ENCODE measurements at regions not wholly inside any gene's neighbourhood (a gene's known extent, or its start where the extent isn't known, plus 50 kb on each side); places are given as distances from the start of the nearest gene placed in this dataset.

GRCh38 chr2:212923393-212923792 lies 228.0 kb downstream of the IKZF2 start:
- H3K4me3 ChIP-seq = no peak overlapping the region
- SMC1A ChIA-PET (ENCODE audit: uncharacterized antibody, unreplicated experiment) = interaction anchor here (1.4 kb wide), 2 partner anchors 18 to 34 kb away, joined by 3 read pairs; no protein-coding TSS in a partner anchor
- CTCF ChIA-PET = no interaction called here
- TF ChIP-seq ZNF217 (IDR thresholded peaks at IDR 0.05) = no peak
- no peak for TF ChIP-seq SRF (IDR thresholded peaks at IDR 0.05; ENCODE audit: low read depth in 2 of 2, low read length in 2 of 2)
- no peak for TF ChIP-seq BRCA1 (IDR thresholded peaks at IDR 0.05; ENCODE audit: low read depth, low read length)
- no peak for TF ChIP-seq RFX5 (IDR thresholded peaks at IDR 0.05; ENCODE audit: low read depth, low read length)
- TF ChIP-seq NR2F1 (conservative IDR thresholded peaks at IDR 0.05) = no peak
- no peak overlapping the region for H3K27ac ChIP-seq (ENCODE audit: control insufficient read depth, insufficient read depth)
- in situ Hi-C loops (cut with MboI) = no loop called here
- DNase-seq (ENCODE audit: low read depth, low spot score) = no peak
- BruUV-seq (replicated peaks) = no TSS peak
- no peaks in the 10 kb centered on the region for H3K4me1 ChIP-seq (ENCODE audit: control insufficient read depth, insufficient read depth, low read length)
- H2AFZ ChIP-seq (ENCODE audit: control insufficient read depth, low read depth, low read length) = no peak overlapping the region
- intact Hi-C loops (cut with micrococcal nuclease; ENCODE audit: unreplicated experiment) = no loop called here
- 100% methylated on average over 1 of the region's 1 CpG for WGBS (ENCODE audit: insufficient coverage, insufficient replicate concordance, low lambda C conversion rate, missing lambda C conversion rate)
- ATAC-seq = no peak
- H3K36me3 ChIP-seq (ENCODE audit: control insufficient read depth in 2 of 2, insufficient read depth in 2 of 2, low read length in 1 of 2) = peaks cover 0 to 3% of the 10 kb centered on the region in 2 experiments; a peak in 1 of 4 replicates
- no peaks in the 10 kb centered on the region for H3K27me3 ChIP-seq (replicated peaks in 1 of 2; ENCODE audit: control insufficient read depth in 2 of 2, insufficient read depth in 2 of 2, low read length in 1 of 2)
- H3K4me2 ChIP-seq (ENCODE audit: control insufficient read depth, insufficient read depth) = no peak overlapping the region
- H3K9ac ChIP-seq (ENCODE audit: control insufficient read depth, insufficient read depth, low read length) = no peak overlapping the region
- RAD21 ChIA-PET (ENCODE audit: unreplicated experiment) = no interaction called here
- H3K9me3 ChIP-seq (replicated peaks; ENCODE audit: control insufficient read depth, insufficient read depth, low read length) = no peaks in the 10 kb centered on the region; the same call in 2 of the 3 replicates
- H3K79me2 ChIP-seq (ENCODE audit: control insufficient read depth, insufficient read depth, low read length) = no peaks in the 10 kb centered on the region
- POLR2A ChIA-PET = no interaction called here
- FAIRE-seq = no peak
- H4K20me1 ChIP-seq (ENCODE audit: control insufficient read depth, insufficient read depth) = no peaks in the 10 kb centered on the region

GRCh38 chr2:212922701-212923100 lies 228.7 kb downstream of the IKZF2 start:
- no peaks in the 10 kb centered on the region for H3K79me2 ChIP-seq (ENCODE audit: control insufficient read depth, insufficient read depth, low read length)
- in situ Hi-C loops (cut with MboI) = no loop called here
- peaks cover 0 to 3% of the 10 kb centered on the region in 2 experiments; a peak in 1 of 4 replicates for H3K36me3 ChIP-seq (ENCODE audit: control insufficient read depth in 2 of 2, insufficient read depth in 2 of 2, low read length in 1 of 2)
- H3K4me3 ChIP-seq = no peak overlapping the region
- H3K4me1 ChIP-seq (ENCODE audit: control insufficient read depth, insufficient read depth, low read length) = no peaks in the 10 kb centered on the region
- H4K20me1 ChIP-seq (ENCODE audit: control insufficient read depth, insufficient read depth) = no peaks in the 10 kb centered on the region
- H3K4me2 ChIP-seq (ENCODE audit: control insufficient read depth, insufficient read depth) = no peak overlapping the region
- FAIRE-seq = no peak
- no peaks in the 10 kb centered on the region; the same call in 2 of the 3 replicates for H3K9me3 ChIP-seq (replicated peaks; ENCODE audit: control insufficient read depth, insufficient read depth, low read length)
- intact Hi-C loops (cut with micrococcal nuclease; ENCODE audit: unreplicated experiment) = no loop called here
- no TSS peak for BruUV-seq (replicated peaks)
- ChIA-PET POLR2A (no interaction called here), CTCF (no interaction called here), SMC1A (ENCODE audit: uncharacterized antibody, unreplicated experiment) (no interaction called here), RAD21 (ENCODE audit: unreplicated experiment) (no interaction called here)
- DNase-seq (ENCODE audit: low read depth, low spot score) = no peak
- H3K9ac ChIP-seq (ENCODE audit: control insufficient read depth, insufficient read depth, low read length) = no peak overlapping the region
- H3K27me3 ChIP-seq (replicated peaks in 1 of 2; ENCODE audit: control insufficient read depth in 2 of 2, insufficient read depth in 2 of 2, low read length in 1 of 2) = no peaks in the 10 kb centered on the region
- 65% methylated on average over 2 of the region's 2 CpGs for WGBS (ENCODE audit: insufficient coverage, insufficient replicate concordance, low lambda C conversion rate, missing lambda C conversion rate)
- no peak for ATAC-seq
- TF ChIP-seq TBL1XR1 (IDR thresholded peaks at IDR 0.05; ENCODE audit: low read depth, low read length) (no peak), MXI1 (IDR thresholded peaks at IDR 0.05; ENCODE audit: low read depth, low read length) (no peak), ZBTB33 (IDR thresholded peaks at IDR 0.05) (no peak), YY1 (IDR thresholded peaks at IDR 0.05; ENCODE audit: low read depth, low read length) (no peak)
- H3K27ac ChIP-seq (ENCODE audit: control insufficient read depth, insufficient read depth) = no peak overlapping the region
- no peak overlapping the region for H2AFZ ChIP-seq (ENCODE audit: control insufficient read depth, low read depth, low read length)

Measured in GM12878 (cell line).